Activated CD4-positive, alpha-beta T cell treated with anti-CD3 and anti-CD28 coated beads, Interleukin-2, amount 10 ng/mL, durations not matched to agents 24 days and 14 days (primary cell): ENCODE measurements at regions not wholly inside any gene's neighbourhood (a gene's known extent, or its start where the extent isn't known, plus 50 kb on each side); places are given as distances from the start of the nearest gene placed in this dataset.

Experiments used
- DNase-seq: peaks from one replicate; pipeline ENCODE4 v3.0.0; 2022
- H3K27ac Mint-ChIP-seq: one replicate; pipeline ENCODE4 v1.8.0; 2022; ENCODE audit warnings: mild to moderate bottlenecking, mixed read lengths
- H3K27me3 Mint-ChIP-seq: one replicate; pipeline ENCODE4 v1.8.0; 2022; ENCODE audit warnings: mixed read lengths
- H3K36me3 Mint-ChIP-seq: one replicate; pipeline ENCODE4 v1.8.0; 2022; ENCODE audit warnings: low read depth, mild to moderate bottlenecking, mixed read lengths
- H3K4me1 Mint-ChIP-seq: one replicate; pipeline ENCODE4 v1.8.0; 2021; ENCODE audit warnings: mixed read lengths
- H3K4me3 Mint-ChIP-seq: one replicate; pipeline ENCODE4 v1.8.0; 2022; ENCODE audit warnings: mild to moderate bottlenecking, moderate library complexity, mixed read lengths
- H3K9me3 Mint-ChIP-seq: one replicate; pipeline ENCODE4 v1.8.0; 2021; ENCODE audit warnings: mixed read lengths
- intact Hi-C: fragments of 100-400 bp; cut with micrococcal nuclease; formaldehyde crosslinking; loops from one replicate; pipeline ENCODE4 v1.15.1; 2023

DNA sequence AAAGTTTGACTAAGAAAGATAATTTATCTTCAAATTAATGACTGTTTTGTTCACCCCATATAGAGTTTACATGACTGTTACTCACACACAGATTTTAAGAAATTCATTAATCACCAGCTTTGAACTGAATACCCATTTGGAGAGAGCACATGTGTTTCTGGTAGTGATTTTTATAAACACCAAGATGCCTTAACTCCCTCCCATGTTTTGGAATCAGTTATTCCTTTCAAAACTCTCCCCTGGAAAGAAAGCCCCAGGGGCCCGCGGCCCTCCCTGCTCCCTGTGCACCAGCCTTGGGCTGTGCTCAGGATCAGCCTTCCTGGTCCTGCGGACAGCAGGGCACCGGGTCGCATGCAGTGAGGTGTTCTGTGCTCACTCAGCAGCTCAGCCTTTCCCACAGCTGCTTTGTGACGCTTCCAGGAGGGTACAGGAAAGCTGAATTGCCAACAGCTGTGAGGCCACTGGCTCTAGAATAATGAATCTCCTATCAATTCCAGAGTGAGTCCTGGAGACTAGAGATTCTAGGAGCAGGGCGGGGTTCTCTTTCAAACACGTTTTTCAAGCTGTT lies 483.2 kb downstream of the EFNB2 start:
- H3K4me1 Mint-ChIP-seq, result no peaks in the 10 kb centered on the region
- intact Hi-C loops, result no loop called here
- H3K9me3 Mint-ChIP-seq, result no peaks in the 10 kb centered on the region
- no peaks in the 10 kb centered on the region for H3K36me3 Mint-ChIP-seq
- H3K27ac Mint-ChIP-seq, result no peak overlapping the region
- no peak for DNase-seq
- no peak overlapping the region for H3K4me3 Mint-ChIP-seq
- H3K27me3 Mint-ChIP-seq, result no peaks in the 10 kb centered on the region

DNA sequence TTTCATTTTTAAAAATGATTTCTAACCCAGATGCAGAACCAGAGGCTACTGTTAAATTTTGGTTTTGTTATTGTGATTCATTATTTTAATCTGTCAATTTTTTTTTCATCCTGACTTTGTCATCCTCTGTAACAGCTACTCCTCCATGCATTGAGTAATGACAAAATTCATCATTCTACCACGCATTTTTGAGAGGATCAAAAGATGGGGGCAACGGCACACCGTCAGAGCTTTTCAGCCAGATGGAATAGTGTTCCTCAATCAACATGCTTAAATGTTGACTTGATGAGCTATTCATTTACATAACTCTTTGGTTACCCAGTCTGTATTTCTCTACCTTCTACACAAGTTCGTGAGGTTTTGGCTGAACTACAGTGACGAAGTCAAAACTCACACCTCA lies 486.3 kb downstream of the EFNB2 start:
- H3K4me3 Mint-ChIP-seq, result no peak overlapping the region
- H3K4me1 Mint-ChIP-seq, result no peaks in the 10 kb centered on the region
- no peak overlapping the region for H3K27ac Mint-ChIP-seq
- no peaks in the 10 kb centered on the region for H3K27me3 Mint-ChIP-seq
- DNase-seq, result no peak
- intact Hi-C loops, result no loop called here
- no peaks in the 10 kb centered on the region for H3K36me3 Mint-ChIP-seq
- H3K9me3 Mint-ChIP-seq, result no peaks in the 10 kb centered on the region

DNA sequence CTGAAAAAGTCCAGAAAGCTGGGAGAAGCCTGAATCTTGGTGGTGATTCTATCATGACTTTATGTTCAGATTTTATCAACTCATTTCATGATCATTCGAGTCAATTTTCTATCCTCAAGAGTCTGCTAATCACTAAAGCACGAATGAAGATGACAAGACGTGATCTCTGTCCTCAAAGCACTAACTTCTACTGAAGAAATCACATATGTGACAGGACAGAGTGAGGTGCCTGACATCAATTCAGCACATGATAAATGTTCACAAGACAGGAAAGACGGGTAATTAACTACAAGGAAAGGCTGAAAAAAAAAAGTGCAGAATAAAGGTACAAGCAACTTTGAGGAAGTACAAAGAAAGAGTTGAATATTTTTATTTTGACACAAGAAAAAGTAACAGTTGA lies 487.1 kb downstream of the EFNB2 start:
- H3K9me3 Mint-ChIP-seq, result no peaks in the 10 kb centered on the region
- H3K4me3 Mint-ChIP-seq, result no peak overlapping the region
- no peak overlapping the region for H3K27ac Mint-ChIP-seq
- no peaks in the 10 kb centered on the region for H3K27me3 Mint-ChIP-seq
- H3K4me1 Mint-ChIP-seq, result no peaks in the 10 kb centered on the region
- no peaks in the 10 kb centered on the region for H3K36me3 Mint-ChIP-seq
- intact Hi-C loops, result no loop called here
- DNase-seq, result no peak

DNA sequence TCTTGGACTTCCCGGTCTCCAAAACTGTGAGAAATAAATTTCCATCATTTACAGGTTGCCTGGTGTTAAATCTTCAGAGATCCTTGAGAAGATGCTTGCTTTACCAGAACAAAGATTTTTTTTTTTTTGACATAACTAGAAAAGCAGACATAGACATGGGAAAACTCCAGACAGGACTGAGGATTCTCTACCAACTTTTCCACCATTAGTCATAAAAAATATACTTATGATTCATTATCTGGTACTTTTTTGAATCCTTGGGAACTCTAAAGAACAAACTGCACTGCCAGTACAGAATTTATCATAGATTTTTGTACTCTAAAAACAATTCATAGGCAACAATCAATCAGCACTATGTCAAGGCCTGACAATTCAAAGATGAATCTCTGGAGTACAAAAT lies 487.6 kb downstream of the EFNB2 start:
- Mint-ChIP-seq H3K9me3 (no peaks in the 10 kb centered on the region), H3K36me3 (no peaks in the 10 kb centered on the region), H3K4me1 (no peaks in the 10 kb centered on the region), H3K27me3 (no peaks in the 10 kb centered on the region), H3K27ac (no peak overlapping the region), H3K4me3 (no peak overlapping the region)
- intact Hi-C loops, result no loop called here
- DNase-seq, result no peak

DNA sequence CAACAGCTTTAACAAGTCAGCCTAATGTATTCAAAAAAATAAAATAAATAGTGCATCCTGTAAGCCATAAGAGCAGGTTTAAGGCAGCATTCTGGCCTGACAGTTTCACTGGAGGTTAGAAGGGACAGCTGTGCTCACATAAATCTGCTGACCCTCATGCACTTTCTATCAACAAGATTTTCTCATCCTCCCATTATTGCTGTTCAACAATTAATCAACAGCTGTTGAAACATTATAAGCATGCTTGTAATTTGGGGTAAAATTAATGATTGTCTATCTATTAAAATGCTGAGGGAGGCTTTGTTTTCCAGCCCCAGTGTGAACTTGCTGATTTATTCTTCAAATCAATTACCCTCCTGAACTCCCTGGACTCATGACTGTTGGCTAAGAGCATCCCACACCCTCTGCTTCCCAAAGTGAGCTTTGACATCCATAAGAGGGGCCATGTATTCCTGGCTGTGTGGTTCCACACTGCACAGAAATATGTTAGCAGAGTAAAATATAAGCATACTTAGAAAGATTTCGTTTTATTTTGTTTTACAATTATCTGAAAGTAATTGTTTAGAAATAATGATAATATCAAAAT lies 492.4 kb downstream of the EFNB2 start:
- Mint-ChIP-seq H3K9me3 (no peaks in the 10 kb centered on the region), H3K27ac (no peak overlapping the region), H3K4me1 (no peaks in the 10 kb centered on the region), H3K27me3 (no peaks in the 10 kb centered on the region), H3K4me3 (no peak overlapping the region), H3K36me3 (no peaks in the 10 kb centered on the region)
- DNase-seq, result no peak
- intact Hi-C loops, result no loop called here

DNA sequence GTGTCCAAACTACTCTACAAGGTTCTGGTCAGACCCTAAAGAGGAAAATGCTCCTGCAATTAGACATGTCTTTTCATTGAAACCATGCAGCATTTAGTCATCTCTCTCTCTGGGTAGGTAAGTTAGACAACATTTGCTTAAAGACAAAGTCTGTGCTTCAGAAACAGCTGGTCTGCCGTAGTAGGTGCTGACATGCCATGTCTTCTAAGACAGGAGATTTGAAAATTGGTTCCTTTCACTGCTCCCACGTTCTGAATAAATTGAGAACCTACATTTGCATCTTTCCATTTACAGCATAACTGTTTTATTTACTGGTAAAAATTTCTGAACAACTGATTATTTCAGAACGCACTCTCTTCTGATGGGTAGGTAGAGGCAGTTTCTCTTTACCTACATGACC lies 494.0 kb downstream of the EFNB2 start:
- Mint-ChIP-seq H3K4me3 (no peak overlapping the region), H3K27me3 (no peaks in the 10 kb centered on the region), H3K36me3 (no peaks in the 10 kb centered on the region), H3K9me3 (no peaks in the 10 kb centered on the region), H3K27ac (no peak overlapping the region), H3K4me1 (no peaks in the 10 kb centered on the region)
- intact Hi-C loops, result no loop called here
- DNase-seq, result no peak

DNA sequence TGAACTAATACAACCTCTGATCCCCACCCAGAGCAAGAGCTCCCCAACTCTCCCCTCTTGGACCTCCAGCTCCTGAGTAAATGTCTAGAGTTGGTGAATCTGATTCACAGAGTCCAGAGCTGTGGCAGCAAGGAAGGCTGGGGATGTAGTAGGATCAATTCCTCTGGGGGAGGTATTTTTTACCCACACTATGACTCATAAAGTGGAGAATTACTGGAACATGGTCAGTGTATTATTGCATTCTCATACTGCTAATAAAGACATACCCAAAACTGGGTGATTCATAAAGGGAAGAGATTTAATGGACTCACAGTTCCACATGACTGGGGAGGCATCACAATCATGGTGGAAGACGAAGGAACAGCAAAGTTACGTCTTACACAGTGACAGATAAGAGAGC lies 496.7 kb downstream of the EFNB2 start:
- DNase-seq, result no peak
- intact Hi-C loops, result no loop called here
- Mint-ChIP-seq H3K4me3 (no peak overlapping the region), H3K4me1 (no peaks in the 10 kb centered on the region), H3K36me3 (no peaks in the 10 kb centered on the region), H3K9me3 (no peaks in the 10 kb centered on the region), H3K27me3 (no peaks in the 10 kb centered on the region), H3K27ac (no peak overlapping the region)

DNA sequence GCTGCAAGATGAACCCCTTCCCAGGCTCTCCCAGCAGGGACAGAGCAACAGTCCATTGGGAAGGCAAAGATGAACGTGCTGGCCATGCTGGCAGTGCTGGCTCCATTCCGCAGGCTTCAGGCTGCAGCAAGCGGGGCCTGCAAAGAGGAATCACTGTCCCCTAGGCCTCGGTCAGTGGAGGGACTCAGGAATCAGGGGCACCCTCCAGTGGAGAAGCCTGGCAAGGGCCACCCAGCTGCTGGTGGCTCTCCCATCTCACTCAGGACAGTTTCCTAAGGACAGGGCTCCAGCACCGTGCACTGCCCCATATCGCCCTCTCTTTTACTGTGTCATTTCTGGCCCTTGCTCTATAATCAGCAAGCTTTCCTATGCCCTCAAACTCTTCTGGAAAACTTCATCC lies 498.6 kb downstream of the EFNB2 start:
- no peaks in the 10 kb centered on the region for H3K27me3 Mint-ChIP-seq
- intact Hi-C loops, result no loop called here
- DNase-seq, result no peak
- H3K4me3 Mint-ChIP-seq, result no peak overlapping the region
- no peak overlapping the region for H3K27ac Mint-ChIP-seq
- H3K36me3 Mint-ChIP-seq, result no peaks in the 10 kb centered on the region
- H3K9me3 Mint-ChIP-seq, result no peaks in the 10 kb centered on the region
- no peaks in the 10 kb centered on the region for H3K4me1 Mint-ChIP-seq

DNA sequence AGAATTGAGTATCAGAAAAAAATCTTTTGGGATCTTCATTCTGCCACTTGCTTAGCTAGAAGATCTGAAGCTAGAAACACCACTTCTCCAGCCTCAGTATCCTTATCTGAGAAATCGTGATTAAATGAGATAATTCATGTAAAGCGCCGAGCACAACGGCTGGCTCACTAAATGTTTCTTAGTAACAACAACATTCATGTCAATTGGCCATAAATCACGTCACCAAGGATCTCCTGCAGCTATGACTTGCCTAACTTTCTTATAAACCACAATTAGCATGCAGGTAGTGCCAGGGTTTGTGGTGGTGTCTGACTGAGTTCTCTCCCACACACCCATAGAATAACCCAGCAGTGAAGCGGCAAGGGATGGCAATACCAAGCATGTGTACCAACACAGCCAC lies 501.3 kb downstream of the EFNB2 start:
- Mint-ChIP-seq H3K27ac (no peak overlapping the region), H3K4me3 (no peak overlapping the region), H3K4me1 (no peaks in the 10 kb centered on the region), H3K9me3 (no peaks in the 10 kb centered on the region), H3K27me3 (no peaks in the 10 kb centered on the region), H3K36me3 (no peaks in the 10 kb centered on the region)
- DNase-seq, result no peak
- intact Hi-C loops, result no loop called here

DNA sequence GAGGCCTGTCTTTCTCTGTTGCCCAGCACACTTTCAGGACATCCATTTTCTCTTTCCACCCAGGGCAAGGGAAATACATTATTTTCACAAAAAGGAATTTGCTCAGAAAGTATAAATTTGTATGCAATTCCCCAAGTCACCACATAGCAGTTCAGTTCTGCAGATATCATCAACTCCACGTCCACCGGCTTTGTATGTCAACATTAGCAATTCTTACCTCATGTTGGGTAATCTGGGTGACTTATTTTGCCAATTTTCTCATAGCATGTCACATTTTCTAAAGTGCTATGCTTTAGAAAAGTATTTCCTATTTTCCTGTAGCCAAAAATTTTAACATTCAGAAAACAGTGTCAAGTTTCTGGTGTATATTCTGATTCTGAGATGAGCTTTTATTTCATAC lies 501.8 kb downstream of the EFNB2 start:
- intact Hi-C loops, result no loop called here
- H3K4me3 Mint-ChIP-seq, result no peak overlapping the region
- DNase-seq, result no peak
- H3K27me3 Mint-ChIP-seq, result no peaks in the 10 kb centered on the region
- H3K4me1 Mint-ChIP-seq, result no peaks in the 10 kb centered on the region
- H3K36me3 Mint-ChIP-seq, result no peaks in the 10 kb centered on the region
- no peak overlapping the region for H3K27ac Mint-ChIP-seq
- H3K9me3 Mint-ChIP-seq, result no peaks in the 10 kb centered on the region

DNA sequence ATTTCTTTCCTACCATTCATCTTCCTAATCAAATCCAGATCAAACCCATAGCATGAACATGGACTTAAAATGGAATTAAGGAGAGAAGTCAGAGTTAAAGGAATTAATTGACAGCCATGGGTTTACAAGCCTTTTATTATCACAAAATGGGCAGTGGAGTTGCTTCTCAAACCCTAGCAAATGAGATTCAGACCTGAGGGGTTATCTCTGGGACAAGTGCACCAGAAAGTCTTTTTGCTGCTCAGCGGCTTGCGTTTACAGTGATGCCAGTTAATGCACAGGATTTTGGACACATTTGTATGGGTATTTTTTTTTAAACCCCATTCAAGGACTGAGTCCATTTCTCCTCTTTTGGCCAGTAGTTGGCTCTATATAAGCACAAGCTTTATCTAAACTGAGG lies 503.0 kb downstream of the EFNB2 start:
- no peaks in the 10 kb centered on the region for H3K36me3 Mint-ChIP-seq
- intact Hi-C loops, result no loop called here

DNA sequence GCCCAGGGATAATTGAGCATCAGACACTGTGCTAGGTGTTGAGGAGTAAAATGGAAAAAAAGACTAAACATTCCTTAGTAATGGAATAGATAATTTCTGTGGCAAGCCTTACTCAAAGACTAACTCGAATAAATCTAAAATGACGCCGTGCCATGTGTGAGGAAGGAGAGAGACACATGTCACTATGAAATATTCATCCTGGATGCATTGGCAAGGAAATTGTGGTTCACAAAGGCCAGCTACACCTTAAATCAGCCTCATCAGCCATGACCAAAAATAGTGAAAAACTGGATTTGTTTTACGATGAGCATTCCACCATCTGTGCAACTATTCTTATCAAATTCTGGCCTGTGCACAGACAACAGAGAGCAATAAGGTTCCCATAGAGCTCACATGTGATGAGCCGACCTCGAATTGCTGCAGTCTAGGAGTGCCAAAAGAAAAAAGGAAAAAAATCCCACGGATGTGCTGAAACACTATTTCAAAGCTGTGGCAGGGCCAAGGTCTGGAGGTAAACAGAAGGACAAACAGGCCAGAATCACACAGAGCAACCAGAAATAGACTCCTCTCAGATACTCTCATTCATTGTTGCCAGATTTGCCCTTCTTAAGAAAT lies 505.7 kb downstream of the EFNB2 start:
- H3K27ac Mint-ChIP-seq, result no peak overlapping the region
- H3K9me3 Mint-ChIP-seq, result no peaks in the 10 kb centered on the region
- H3K36me3 Mint-ChIP-seq, result no peaks in the 10 kb centered on the region
- intact Hi-C loops, result no loop called here
- no peaks in the 10 kb centered on the region for H3K4me1 Mint-ChIP-seq
- H3K27me3 Mint-ChIP-seq, result no peaks in the 10 kb centered on the region
- no peak overlapping the region for H3K4me3 Mint-ChIP-seq
- DNase-seq, result no peak

More for the DNA sequence above, 503.0 kb downstream of the EFNB2 start:
- Mint-ChIP-seq H3K27me3 (no peaks in the 10 kb centered on the region), H3K27ac (no peak overlapping the region), H3K4me1 (no peaks in the 10 kb centered on the region), H3K9me3 (no peaks in the 10 kb centered on the region), H3K4me3 (no peak overlapping the region)
- no peak for DNase-seq

DNA sequence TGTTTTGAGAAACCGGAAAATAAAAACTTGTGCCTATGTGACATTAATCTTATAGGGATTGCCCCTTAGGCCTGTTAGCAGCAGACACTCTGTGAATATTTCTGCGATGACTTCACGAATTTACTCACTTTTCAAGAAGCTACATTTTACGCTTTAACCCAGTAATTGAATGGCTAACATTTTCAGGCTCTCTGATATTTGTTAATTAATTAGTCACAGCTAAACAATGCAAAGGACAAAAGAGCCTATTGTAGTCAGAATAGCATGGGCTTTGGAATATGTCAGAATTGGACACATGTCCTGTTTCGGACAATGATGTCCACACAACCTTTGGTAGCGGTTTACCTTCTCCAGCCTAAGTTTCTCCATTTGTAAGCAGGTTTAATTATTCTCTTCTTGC lies 506.6 kb downstream of the EFNB2 start:
- H3K9me3 Mint-ChIP-seq, result no peaks in the 10 kb centered on the region
- H3K36me3 Mint-ChIP-seq, result no peaks in the 10 kb centered on the region
- no peak overlapping the region for H3K4me3 Mint-ChIP-seq
- H3K4me1 Mint-ChIP-seq, result no peaks in the 10 kb centered on the region
- no peak for DNase-seq
- H3K27me3 Mint-ChIP-seq, result no peaks in the 10 kb centered on the region
- intact Hi-C loops, result no loop called here
- H3K27ac Mint-ChIP-seq, result no peak overlapping the region

DNA sequence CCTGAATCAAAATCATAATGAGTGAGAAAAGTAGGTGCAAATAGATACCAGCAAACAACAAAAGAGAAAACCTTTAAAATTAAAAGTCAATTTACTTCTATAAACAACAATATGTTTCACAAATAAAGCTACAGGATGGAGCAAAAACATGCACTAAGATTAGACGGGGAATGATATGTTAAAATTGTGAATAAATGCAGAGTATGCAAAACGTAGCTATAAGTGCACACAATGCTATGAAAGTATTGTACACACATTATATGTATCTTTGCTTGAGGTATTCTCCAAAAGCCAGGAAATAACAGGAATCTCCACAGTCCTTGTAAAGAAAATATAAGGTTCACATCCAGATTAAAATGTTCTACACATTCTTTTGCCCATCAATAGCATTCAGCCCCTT lies 523.9 kb downstream of the EFNB2 start:
- intact Hi-C loops, result no loop called here
- DNase-seq, result no peak
- H3K27ac Mint-ChIP-seq, result no peak overlapping the region
- no peaks in the 10 kb centered on the region for H3K4me1 Mint-ChIP-seq
- H3K36me3 Mint-ChIP-seq, result no peaks in the 10 kb centered on the region
- no peak overlapping the region for H3K4me3 Mint-ChIP-seq
- no peaks in the 10 kb centered on the region for H3K9me3 Mint-ChIP-seq
- H3K27me3 Mint-ChIP-seq, result no peaks in the 10 kb centered on the region

DNA sequence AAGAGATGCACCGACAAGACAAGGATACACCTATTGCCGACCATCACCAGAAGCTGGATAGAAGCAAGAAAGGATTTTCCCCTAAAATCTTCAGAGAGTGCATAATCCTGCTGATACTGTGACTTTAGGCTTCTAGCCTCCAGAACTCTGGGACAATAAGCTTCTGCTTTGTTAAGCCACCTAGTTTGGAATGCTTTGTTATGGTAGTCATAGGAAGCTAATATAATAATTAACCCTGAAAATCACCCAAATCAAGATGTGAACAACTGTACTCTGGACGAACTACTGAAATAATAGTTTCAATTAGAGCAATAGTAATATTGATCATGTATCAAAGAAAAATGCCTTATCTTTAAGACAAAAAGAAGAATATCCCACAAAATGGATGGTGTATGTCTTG lies 524.6 kb downstream of the EFNB2 start:
- no peak for DNase-seq
- H3K9me3 Mint-ChIP-seq, result no peaks in the 10 kb centered on the region
- H3K4me3 Mint-ChIP-seq, result no peak overlapping the region
- no peaks in the 10 kb centered on the region for H3K4me1 Mint-ChIP-seq
- H3K27ac Mint-ChIP-seq, result no peak overlapping the region
- intact Hi-C loops, result no loop called here
- no peaks in the 10 kb centered on the region for H3K27me3 Mint-ChIP-seq
- no peaks in the 10 kb centered on the region for H3K36me3 Mint-ChIP-seq
